ENCODE measurements at regions not wholly inside any gene's neighbourhood (a gene's known extent, or its start where the extent isn't known, plus 50 kb on each side); places are given as distances from the start of the nearest gene placed in this dataset.
A peak's percentile ranks its signal among the peaks of the same experiment; 100 is the strongest.

- DNase-seq = no peak
Observed at GRCh38 chr3:10743366-10744097, 72.5 kb upstream of the SLC6A11 start.

- DNase-seq = no peak
Observed at GRCh38 chr3:10744098-10744465, 71.9 kb upstream of the SLC6A11 start.

GRCh38 chr3:10745392-10745791, 70.6 kb upstream of the SLC6A11 start:
- DNase-seq = no peak

- DNase-seq = no peak
Observed at GRCh38 chr3:10746001-10746400, 70.0 kb upstream of the SLC6A11 start.

- no peak for DNase-seq
Observed at GRCh38 chr3:10746684-10747083, 69.3 kb upstream of the SLC6A11 start.

GRCh38 chr3:10747341-10747740, 68.7 kb upstream of the SLC6A11 start:
- no peak for DNase-seq

- DNase-seq = no peak
Observed at GRCh38 chr3:10748040-10748439, 68.0 kb upstream of the SLC6A11 start.

GRCh38 chr3:10753964-10754363, 62.1 kb upstream of the SLC6A11 start:
- peak; percentile 42 for DNase-seq

- DNase-seq = no peak
Observed at GRCh38 chr3:10756546-10756945, 59.5 kb upstream of the SLC6A11 start.

- DNase-seq = no peak
Observed at GRCh38 chr3:10757021-10757820, 58.8 kb upstream of the SLC6A11 start.

- DNase-seq = no peak
Observed at GRCh38 chr3:10757821-10758130, 58.3 kb upstream of the SLC6A11 start.

GRCh38 chr3:10758304-10759037, 57.6 kb upstream of the SLC6A11 start:
- peak; percentile 51 for DNase-seq

GRCh38 chr3:10759495-10759894, 56.5 kb upstream of the SLC6A11 start:
- no peak for DNase-seq

GRCh38 chr3:10760199-10760598, 55.8 kb upstream of the SLC6A11 start:
- DNase-seq = no peak

GRCh38 chr3:10761583-10761982, 54.4 kb upstream of the SLC6A11 start:
- no peak for DNase-seq

- DNase-seq = no peak
Observed at GRCh38 chr3:10762116-10762515, 53.9 kb upstream of the SLC6A11 start.

GRCh38 chr3:10762611-10763247, 53.3 kb upstream of the SLC6A11 start:
- DNase-seq = no peak

GRCh38 chr3:10763248-10763620, 52.8 kb upstream of the SLC6A11 start:
- DNase-seq = no peak

- DNase-seq = no peak
Observed at GRCh38 chr3:10763817-10764258, 52.2 kb upstream of the SLC6A11 start.

- DNase-seq = no peak
Observed at GRCh38 chr3:10764259-10765051, 51.6 kb upstream of the SLC6A11 start.

- no peak for DNase-seq
Observed at GRCh38 chr3:10766049-10766705, 49.9 kb upstream of the SLC6A11 start.
